ENCODE measurements at regions not wholly inside any gene's neighbourhood (a gene's known extent, or its start where the extent isn't known, plus 50 kb on each side); places are given as distances from the start of the nearest gene placed in this dataset.

DNA sequence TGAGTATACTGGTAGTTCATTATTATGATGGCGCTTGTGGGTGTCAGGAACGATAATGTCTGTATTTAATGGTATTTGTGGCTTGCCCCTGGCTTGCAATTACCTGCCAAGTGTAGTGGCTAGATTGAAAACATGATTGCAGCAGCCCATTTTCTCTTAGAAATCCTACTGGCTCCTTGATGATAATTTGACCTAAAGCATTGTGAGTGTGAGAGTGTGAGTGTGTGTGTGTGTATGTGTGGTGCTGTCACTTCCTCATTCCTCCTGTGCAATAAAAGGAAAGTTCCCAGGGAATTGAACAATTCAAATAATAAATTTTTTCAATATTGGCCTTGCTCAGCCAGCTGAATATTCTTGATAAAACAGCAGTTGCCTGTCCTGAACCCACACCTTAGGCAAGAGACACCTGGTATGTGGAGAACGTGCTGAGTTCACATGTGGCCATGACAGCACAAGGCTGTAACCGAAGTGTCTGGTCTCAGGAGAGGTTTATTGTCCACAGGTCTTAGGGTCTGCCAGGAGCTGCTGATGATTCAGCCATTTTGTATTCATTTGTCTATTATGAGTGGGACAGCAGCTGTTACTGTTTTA, 193.3 kb downstream of the CD47 start:
- no peak for DNase-seq (ENCODE audit: low read depth)

DNA sequence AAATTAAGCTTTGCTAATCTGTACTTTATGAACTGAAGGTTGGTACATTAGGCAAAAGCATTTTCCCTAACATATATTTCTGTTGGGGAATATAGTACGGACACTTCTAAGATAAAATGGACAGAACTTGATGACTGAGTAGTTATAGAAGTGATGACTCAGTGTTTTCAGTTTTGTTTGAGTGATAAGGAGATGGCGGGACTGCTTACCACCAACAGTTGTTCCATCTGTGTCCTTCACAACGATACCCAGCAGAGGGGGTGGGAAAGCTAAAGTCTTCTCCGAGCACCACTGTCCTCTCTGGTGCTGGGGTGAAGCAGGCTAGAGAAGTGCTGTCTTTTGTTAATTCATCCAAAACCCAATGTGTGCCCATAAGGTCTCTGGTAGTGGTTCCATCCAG, 195.8 kb downstream of the CD47 start:
- no peak for DNase-seq (ENCODE audit: low read depth)

DNA sequence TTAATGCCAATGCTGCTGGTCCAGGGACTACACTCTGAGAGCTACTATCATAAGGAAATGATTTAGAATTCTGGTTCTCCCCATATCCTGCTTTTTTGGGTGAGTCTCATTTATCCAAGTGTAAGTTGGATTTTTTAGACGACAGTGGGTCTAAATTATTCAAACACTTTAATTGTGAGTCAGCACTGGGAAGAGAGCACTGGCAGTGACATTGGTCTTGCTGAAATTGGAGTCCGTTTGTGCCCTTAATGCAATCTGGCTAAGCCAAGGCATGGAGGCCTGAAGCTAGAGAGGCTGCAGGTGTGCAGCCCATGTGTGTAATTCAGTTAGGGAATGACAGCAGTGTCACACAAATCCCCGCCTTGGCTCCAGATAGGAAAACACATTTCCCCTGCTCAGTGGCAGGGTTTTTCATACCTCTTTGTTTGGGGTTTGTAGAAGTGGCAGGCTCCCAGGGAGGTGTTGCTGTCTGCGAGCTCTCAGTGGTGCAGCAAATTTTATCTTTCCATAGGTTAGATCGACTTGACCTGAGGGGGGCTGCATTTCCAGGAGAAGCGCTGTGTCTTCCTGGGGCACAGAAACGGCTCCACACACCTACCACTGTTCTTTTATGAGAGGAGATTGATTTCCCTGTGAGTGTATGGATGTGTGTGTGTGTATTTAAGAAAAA, 197.7 kb downstream of the CD47 start:
- no peak for DNase-seq (ENCODE audit: low read depth)

DNA sequence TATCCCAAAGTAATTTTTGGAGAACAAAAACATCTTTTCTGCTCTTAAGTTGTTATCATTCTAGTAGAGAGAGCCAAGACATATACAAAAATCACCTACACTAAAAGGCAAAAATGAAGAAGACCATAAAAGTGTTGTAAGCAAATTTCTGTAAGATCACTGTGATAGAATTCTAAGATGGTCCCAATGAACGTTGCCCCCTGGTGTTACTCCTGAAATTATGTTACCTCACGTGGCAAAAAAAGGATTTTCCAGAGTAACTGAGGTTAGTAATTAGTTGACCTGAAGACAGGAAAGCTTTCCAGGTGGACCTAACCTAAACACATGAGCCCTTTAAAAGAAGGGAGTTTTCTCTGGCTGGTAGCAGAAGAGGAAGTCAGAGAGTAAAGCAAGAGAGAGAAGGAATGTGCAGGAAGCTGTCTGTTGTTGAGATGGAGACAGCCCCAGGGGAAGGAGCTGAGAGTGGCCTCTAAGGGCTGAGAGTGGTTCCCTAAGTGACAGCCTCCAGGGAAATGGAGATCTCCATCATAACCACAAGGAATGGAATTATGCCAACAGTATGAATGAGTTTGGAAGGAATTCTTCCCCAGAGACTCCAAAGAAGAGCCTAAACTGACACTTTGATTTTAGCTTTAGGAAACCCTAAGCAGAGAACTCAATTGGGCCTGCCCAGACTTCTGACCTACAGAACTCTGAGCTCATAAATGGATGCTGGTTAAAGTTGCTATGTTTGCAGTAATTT, 205.9 kb downstream of the CD47 start:
- DNase-seq (ENCODE audit: low read depth), result peak; percentile 67

DNA sequence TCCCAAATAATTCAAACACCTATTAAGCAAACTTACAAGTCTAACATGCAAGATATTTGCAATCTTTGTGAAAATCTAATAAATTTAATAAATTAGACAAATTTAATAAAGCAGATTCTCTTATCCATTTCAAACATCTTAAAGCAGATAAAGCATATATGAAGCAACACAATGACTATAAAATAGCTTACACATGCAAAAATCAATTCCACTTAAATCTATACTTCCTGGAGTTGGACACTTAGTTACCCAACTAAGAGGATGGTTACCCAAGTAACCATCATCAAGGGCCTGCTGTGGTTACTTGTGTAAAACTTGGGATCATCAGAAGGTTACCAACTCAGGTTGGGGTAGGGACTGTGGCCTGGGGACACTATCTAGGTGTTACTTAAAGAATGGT, 206.8 kb downstream of the CD47 start:
- DNase-seq (ENCODE audit: low read depth), result no peak

DNA sequence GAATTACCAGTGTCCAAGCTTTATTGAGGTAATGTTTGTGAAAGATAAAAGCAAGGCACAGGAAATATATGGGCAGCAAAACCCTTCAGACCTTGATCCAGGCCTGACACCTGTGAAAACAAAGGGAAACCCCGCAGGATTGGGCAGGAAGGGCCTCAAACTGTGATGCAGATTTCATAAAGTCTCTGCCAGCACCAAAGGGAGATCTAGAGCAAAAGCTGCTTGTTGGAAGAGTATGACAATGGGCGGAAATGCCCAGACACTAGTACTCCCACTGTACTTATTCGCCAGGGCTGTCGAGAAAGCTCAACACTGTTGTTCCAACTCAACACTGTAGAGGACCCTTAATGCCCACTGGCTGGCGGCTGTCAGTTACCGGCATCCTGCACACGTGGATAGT, 207.9 kb downstream of the CD47 start:
- DNase-seq (ENCODE audit: low read depth), result no peak

DNA sequence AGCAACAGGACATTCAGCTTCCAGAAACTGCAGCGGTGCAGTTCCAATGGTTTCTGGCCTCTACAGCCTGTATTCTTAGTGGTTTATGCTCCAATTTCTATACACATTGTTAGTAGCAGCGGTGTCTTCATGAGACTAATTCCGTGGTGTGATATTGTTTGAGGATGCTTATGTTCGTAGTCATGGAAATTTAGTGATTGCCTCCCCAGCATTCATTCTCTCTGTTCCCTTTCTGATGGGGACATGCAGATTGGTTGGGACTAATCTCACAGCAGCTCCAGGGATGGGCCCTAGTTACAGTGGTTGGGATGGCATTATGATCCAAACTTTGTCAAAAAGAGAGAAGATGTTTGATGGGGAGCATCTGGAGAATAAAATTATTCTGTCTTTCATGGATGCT, 208.6 kb downstream of the CD47 start:
- DNase-seq (ENCODE audit: low read depth), result no peak

DNA sequence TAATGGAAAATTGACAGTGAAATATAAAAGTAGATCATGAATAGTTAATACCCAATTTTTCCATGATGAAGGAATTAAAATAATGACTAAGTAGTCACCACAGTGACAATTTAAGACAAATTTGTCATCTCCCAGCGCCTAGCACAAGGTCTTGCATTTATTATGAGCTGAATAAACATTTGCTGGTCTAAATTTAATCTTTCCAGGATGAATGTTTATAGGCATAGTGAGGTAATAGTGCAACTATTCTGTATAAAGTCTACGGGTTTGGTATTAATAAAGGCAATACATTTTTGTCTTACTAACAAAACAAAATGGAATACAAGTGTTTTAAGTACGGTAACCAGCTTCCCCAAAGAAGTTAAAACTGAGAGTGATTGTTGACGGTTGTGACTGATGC, 209.3 kb downstream of the CD47 start:
- DNase-seq (ENCODE audit: low read depth), result no peak

DNA sequence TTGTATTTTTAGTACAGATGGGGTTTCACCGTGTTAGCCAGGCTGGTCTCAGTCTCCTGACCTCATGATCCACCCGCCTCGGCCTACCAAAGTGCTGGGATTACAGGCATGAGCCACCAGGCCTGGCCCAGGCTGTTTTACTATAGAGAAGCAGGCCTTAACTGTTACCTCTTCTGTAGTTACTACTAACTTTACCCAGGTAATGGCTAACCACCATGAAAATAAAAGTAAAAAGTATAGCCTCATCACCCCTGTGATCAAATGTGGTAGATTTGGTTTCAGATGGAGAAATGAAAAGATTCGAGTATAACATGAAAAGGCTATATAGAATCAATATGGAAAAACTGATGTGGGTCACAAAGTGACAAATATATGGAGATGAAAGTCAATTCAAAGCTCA, 210.1 kb downstream of the CD47 start:
- no peak for DNase-seq (ENCODE audit: low read depth)

DNA sequence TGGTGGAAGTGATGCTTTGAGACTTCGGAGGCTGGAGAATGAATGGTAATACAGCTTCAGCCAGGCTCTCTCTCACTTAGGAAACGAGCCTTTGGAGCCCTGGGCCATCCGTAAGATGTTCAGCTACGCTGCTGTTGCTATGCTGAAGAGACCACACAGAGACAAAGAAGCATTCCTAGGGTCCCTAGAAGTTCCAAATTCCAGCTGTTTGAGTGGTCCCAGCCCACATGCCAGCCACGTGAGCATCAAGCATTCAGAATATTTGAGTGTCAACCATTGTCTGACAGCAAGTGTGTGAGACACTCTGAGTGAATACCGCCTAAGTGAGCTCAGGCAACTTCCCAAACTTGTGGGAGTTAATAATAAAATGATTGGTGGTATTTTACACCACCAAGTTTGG, 212.9 kb downstream of the CD47 start:
- no peak for DNase-seq (ENCODE audit: low read depth)

DNA sequence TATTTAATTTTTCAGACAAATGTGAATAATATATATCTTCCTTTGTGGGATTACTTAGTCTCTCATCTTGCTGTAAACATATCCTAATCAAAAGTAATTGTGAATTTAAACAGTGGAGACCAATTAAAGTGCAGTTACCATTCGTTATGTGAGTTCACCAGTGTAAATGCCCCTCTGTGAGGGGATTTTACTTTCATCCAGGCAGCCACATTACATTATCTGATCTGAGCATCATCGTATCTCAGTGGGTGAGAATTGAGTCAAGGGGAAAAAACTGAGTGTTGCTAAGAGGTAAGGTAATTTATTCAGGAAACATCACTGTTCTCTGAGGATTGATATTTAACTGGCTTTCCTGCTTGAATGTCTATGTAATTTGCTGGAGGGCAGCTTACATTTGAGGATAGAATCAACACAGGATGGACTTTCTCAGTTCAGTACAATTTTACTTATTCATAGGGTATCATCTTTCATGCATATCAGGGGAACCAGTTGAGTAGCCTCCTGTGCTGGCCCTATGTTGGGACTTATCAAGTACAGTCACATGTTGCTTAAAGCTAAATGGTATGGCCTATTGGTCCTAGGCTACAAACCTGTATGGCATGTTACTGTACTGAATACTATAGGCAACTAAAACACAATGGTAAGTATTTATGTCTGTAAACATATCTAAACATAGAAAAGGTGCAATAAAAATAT, 219.7 kb downstream of the CD47 start:
- DNase-seq (ENCODE audit: low read depth), result no peak

DNA sequence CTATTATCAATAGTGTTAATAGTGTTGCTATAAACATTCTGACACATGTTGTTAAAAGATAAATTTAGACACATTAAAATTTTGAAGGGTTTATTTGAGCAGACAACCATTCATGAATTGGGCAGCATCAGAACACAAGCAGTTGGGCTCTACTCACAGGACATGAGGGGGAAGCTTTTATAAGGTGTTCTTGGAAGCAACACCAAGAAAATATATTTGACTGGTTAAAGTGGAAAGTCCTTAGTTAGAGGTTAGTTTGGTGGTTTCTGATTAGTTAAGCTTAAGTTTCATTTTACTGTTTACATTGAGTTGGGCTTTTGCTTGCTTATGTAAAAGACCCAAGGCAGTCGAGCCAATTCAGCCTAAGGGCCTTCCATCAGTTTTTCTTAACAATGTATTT, 220.7 kb downstream of the CD47 start:
- no peak for DNase-seq (ENCODE audit: low read depth)

DNA sequence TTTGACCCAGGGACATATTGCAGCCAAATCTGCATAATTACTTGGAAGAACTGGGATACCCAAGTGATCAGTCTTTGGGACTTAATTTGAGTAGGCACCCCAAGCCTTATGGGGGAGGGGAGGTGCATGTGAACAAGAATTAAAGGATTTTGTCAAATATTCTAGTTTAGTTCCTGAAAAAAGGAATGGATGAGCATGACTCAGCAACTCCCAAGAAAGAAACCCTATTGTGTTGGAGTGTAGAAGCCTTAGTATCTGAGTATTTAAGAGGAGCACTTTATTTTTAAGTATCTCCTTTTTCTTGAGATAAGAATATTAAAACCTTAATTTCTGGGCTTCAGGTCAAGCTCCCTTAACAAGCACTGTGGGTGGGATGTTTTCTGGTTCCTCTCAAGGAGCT, 222.4 kb downstream of the CD47 start:
- DNase-seq (ENCODE audit: low read depth), result no peak

DNA sequence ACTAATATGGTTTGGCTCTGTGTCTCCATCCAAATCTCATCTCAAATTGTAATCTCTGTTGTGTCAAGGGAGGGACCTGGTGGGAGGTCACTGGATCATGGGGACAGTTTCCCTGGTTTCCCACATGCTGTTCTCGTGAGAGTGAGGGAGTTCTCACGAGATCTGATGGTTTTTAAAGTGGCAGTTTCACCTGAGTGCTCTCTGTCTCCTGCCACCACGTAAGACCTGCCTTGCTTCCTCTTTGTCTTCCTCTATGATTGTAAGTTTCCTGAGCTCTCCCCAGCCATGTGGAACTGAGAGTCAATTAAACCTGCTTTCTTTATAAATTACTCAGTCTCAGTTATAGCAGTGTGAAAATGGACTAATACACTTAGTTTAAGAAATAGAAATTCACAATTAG, 228.9 kb downstream of the CD47 start:
- DNase-seq (ENCODE audit: low read depth), result no peak

DNA sequence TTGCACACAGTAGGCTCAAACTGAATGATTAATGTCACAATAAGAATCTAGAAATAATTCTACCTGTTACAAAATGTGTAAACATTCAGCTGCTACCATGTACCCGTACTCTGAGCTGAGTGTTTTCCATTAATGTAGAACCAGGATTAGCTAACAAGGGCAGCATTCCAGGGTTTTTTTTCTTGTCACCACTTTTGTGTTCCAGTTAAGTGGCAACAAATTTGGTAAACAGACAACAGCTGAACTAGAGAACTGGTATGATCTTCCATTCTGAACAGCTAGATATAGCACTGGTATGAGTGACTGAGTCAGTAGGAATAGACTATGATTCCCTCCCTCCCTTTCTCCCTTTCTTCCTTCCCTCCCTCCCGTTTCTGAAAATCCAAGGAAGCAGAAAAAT, 229.4 kb downstream of the CD47 start:
- no peak for DNase-seq (ENCODE audit: low read depth)
